Natural killer cell (primary cell): ENCODE measurements at regions not wholly inside any gene's neighbourhood (a gene's known extent, or its start where the extent isn't known, plus 50 kb on each side); places are given as distances from the start of the nearest gene placed in this dataset.

Experiments used
- ATAC-seq, 3 donors: fragments of 150-1000 bp in 2 of 3; fragments of 200-7000 bp in 1 of 3; cut with Tn5 transposase; 1 replicate in 1 of 3; 2 replicates in 2 of 3; pipeline ENCODE4 v1.10.0; 2021; ENCODE audit warnings: mild to moderate bottlenecking in 2 of 3, moderate library complexity in 2 of 3
- DNase-seq, 2 donors: peaks; one replicate each; pipeline versions ENCODE4 v3.0.0 to v3.0.0-alpha.2; 2013 to 2021; ENCODE audit warnings: mixed read lengths in 1 of 2
- H3K27ac ChIP-seq: one replicate; pipeline ENCODE4 v1.5.1; 2013; ENCODE audit warnings: mild to moderate bottlenecking, low read length
- H3K27me3 ChIP-seq: one replicate; pipeline ENCODE4 v1.6.1; 2013; ENCODE audit warnings: low read length; ENCODE audit not compliant: control insufficient read depth, insufficient read depth
- H3K36me3 ChIP-seq: one replicate; pipeline ENCODE4 v1.6.1; 2013; ENCODE audit warnings: low read length; ENCODE audit not compliant: control insufficient read depth, insufficient read depth
- H3K4me1 ChIP-seq: one replicate; pipeline ENCODE4 v1.6.1; 2013; ENCODE audit warnings: low read length; ENCODE audit not compliant: control insufficient read depth, insufficient read depth
- H3K4me3 ChIP-seq: one replicate; pipeline ENCODE4 v1.5.1; 2013; ENCODE audit warnings: low read length
- H3K9me3 ChIP-seq: one replicate; pipeline ENCODE4 v1.6.1; 2013; ENCODE audit warnings: low read length; ENCODE audit not compliant: control insufficient read depth, insufficient read depth
- H3K27ac Mint-ChIP-seq, 2 donors: one replicate each; pipeline ENCODE4 v1.8.0; 2022; ENCODE audit warnings: mild to moderate bottlenecking in 2 of 2, mixed read lengths in 2 of 2, moderate library complexity in 1 of 2
- H3K27me3 Mint-ChIP-seq, 2 donors: one replicate each; pipeline ENCODE4 v1.8.0; 2022; ENCODE audit warnings: low read depth in 2 of 2, mixed read lengths in 2 of 2
- H3K36me3 Mint-ChIP-seq: one replicate; pipeline ENCODE4 v1.8.0; 2022; ENCODE audit warnings: mixed read lengths
- H3K4me1 Mint-ChIP-seq, 2 donors: one replicate each; pipeline ENCODE4 v1.8.0; 2022; ENCODE audit warnings: mixed read lengths in 2 of 2
- H3K4me3 Mint-ChIP-seq: one replicate; pipeline ENCODE4 v1.8.0; 2022; ENCODE audit warnings: mild to moderate bottlenecking, moderate library complexity, mixed read lengths
- H3K9me3 Mint-ChIP-seq, 2 donors: one replicate each; pipeline ENCODE4 v1.8.0; 2022; ENCODE audit warnings: mixed read lengths in 2 of 2
- CTCF ChIP-seq: fragments of 200-600 bp; IDR thresholded peaks from one replicate; pipeline ENCODE4 v1.8.0; 2022; ENCODE audit warnings: antibody characterized with exemption
- WGBS: methylation state at CpG from one replicate; pipeline ENCODE4 v1.1.7; 2013; ENCODE audit warnings: missing lambda C conversion rate; ENCODE audit not compliant: insufficient coverage; 5-methylcytosine and 5-hydroxymethylcytosine counted together
- intact Hi-C: fragments of 100-400 bp; cut with micrococcal nuclease; formaldehyde crosslinking; loops from one replicate; pipeline ENCODE4 v1.14.2; 2022

- no peak overlapping the region for H3K4me3 ChIP-seq
- no peaks in the 10 kb centered on the region for H3K27me3 ChIP-seq
- Mint-ChIP-seq H3K4me1 (no peaks in the 10 kb centered on the region), H3K9me3 (no peaks in the 10 kb centered on the region), H3K4me3 (no peak overlapping the region), H3K36me3 (no peaks in the 10 kb centered on the region), H3K27me3 (peaks cover 11 to 49% of the 10 kb centered on the region in 2 donors), H3K27ac (no peak overlapping the region)
- DNase-seq (no peak), ATAC-seq (no peak)
- H3K4me1 ChIP-seq: no peaks in the 10 kb centered on the region
- intact Hi-C loops: no loop called here
- H3K27ac ChIP-seq: no peak overlapping the region
- no peaks in the 10 kb centered on the region for H3K9me3 ChIP-seq
- no peak for TF ChIP-seq CTCF
- H3K36me3 ChIP-seq: no peaks in the 10 kb centered on the region
These were observed 78.6 kb upstream of the SLC25A13 start for GRCh38 chr7:96400518-96400917.

- TF ChIP-seq CTCF: no peak
- no peaks in the 10 kb centered on the region for H3K9me3 ChIP-seq
- H3K27ac ChIP-seq: no peak overlapping the region
- H3K27me3 ChIP-seq: no peaks in the 10 kb centered on the region
- H3K27ac Mint-ChIP-seq: no peak overlapping the region
- intact Hi-C loops: no loop called here
- no peaks in the 10 kb centered on the region for H3K4me1 Mint-ChIP-seq
- H3K4me3 ChIP-seq: no peak overlapping the region
- ATAC-seq (no peak), DNase-seq (no peak)
- H3K4me3 Mint-ChIP-seq: no peak overlapping the region
- H3K4me1 ChIP-seq: no peaks in the 10 kb centered on the region
- peaks cover 11 to 54% of the 10 kb centered on the region in 2 donors for H3K27me3 Mint-ChIP-seq
- no peaks in the 10 kb centered on the region for H3K9me3 Mint-ChIP-seq
- no peaks in the 10 kb centered on the region for H3K36me3 ChIP-seq
- H3K36me3 Mint-ChIP-seq: no peaks in the 10 kb centered on the region
- WGBS: no CpG with 5 or more reads among the region's 1 CpG
These were observed 78.1 kb upstream of the SLC25A13 start for GRCh38 chr7:96400001-96400400.

GRCh38 chr7:96397936-96398598 lies 76.2 kb upstream of the SLC25A13 start:
- Mint-ChIP-seq H3K9me3 (peaks cover 0 to 3% of the 10 kb centered on the region in 2 donors), H3K4me3 (no peak overlapping the region), H3K4me1 (no peaks in the 10 kb centered on the region), H3K27me3 (peaks cover 7 to 49% of the 10 kb centered on the region in 2 donors), H3K27ac (no peak overlapping the region), H3K36me3 (peaks cover 9% of the 10 kb centered on the region)
- no peak for TF ChIP-seq CTCF
- 96% methylated on average over 7 of the region's 8 CpGs for WGBS
- Histone ChIP-seq H3K4me3 (no peak overlapping the region), H3K27me3 (no peaks in the 10 kb centered on the region), H3K9me3 (no peaks in the 10 kb centered on the region), H3K4me1 (no peaks in the 10 kb centered on the region), H3K36me3 (no peaks in the 10 kb centered on the region), H3K27ac (no peak overlapping the region)
- DNase-seq (no peak), ATAC-seq (no peak)
- intact Hi-C loops: no loop called here
